ENCODE measurements at regions not wholly inside any gene's neighbourhood (a gene's known extent, or its start where the extent isn't known, plus 50 kb on each side); places are given as distances from the start of the nearest gene placed in this dataset.

DNA sequence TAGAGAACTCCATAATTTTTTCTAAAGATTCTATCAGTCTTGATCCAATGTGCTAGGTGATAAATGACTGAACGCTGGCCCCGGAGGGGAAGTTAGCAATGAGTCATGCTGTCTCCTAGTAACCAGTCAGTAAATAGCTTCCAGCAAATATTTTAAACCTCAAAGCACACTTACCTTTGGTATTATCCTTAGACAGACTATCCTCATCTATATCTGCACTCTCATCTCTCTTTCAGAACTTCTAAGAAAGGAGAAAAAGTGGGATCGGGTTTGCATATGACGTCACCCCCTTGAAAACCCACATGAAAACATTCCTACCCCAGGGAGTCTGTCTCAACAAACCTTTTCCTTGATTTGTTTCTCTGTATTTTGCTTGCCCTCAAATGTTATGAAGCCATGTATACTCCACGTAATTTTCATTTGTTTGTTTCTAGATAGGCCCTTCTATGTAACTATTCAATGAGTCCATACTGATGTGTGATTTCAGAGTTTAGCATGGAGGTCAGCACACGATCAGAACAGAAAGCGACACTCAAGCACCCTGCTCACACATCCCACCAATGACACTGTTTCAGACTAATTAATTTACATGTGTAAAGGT lies 174.9 kb upstream of the NRP1 start:
- no peak for TF ChIP-seq POLR2A (IDR thresholded peaks at IDR 0.05)
- TF ChIP-seq, protein P1, sequence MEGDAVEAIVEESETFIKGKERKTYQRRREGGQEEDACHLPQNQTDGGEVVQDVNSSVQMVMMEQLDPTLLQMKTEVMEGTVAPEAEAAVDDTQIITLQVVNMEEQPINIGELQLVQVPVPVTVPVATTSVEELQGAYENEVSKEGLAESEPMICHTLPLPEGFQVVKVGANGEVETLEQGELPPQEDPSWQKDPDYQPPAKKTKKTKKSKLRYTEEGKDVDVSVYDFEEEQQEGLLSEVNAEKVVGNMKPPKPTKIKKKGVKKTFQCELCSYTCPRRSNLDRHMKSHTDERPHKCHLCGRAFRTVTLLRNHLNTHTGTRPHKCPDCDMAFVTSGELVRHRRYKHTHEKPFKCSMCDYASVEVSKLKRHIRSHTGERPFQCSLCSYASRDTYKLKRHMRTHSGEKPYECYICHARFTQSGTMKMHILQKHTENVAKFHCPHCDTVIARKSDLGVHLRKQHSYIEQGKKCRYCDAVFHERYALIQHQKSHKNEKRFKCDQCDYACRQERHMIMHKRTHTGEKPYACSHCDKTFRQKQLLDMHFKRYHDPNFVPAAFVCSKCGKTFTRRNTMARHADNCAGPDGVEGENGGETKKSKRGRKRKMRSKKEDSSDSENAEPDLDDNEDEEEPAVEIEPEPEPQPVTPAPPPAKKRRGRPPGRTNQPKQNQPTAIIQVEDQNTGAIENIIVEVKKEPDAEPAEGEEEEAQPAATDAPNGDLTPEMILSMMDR (IDR thresholded peaks at IDR 0.05), result no peak

Data from right lobe of liver (tissue), 4 donors.